GM13977 (cell line): ENCODE measurements at regions not wholly inside any gene's neighbourhood (a gene's known extent, or its start where the extent isn't known, plus 50 kb on each side); places are given as distances from the start of the nearest gene placed in this dataset.

Source experiments
- DNase-seq: peaks from one replicate; pipeline ENCODE4 v3.0.0; 2012; ENCODE audit warnings: low spot score
- CTCF ChIP-seq: IDR thresholded peaks from 2 replicates; pipeline ENCODE4 v1.5.1; 2012; ENCODE audit warnings: mild to moderate bottlenecking, control low read depth; ENCODE audit not compliant: insufficient read depth; ENCODE audit errors: extremely low read depth, missing control alignments
- in situ Hi-C: fragments of 300-500 bp; cut with MboI; formaldehyde crosslinking; loops from one replicate; pipeline ENCODE4 v1.12.0; 2022; ENCODE audit warnings: low sequenced_read_pairs, low pct_unique_long_range_greater_than_20kb, mixed read lengths, inconsistent platforms; ENCODE audit not compliant: unreplicated experiment

- TF ChIP-seq CTCF = no peak
- DNase-seq = no peak
- in situ Hi-C loops = no loop called here
Measured at GRCh38 chr16:63187638-63188037, 1151.4 kb upstream of the CDH8 start.

GRCh38 chr16:63185235-63185780 lies 1149.1 kb upstream of the CDH8 start:
- in situ Hi-C loops = no loop called here
- no peak for DNase-seq
- no peak for TF ChIP-seq CTCF

- in situ Hi-C loops = no loop called here
- no peak for TF ChIP-seq CTCF
- no peak for DNase-seq
Measured at GRCh38 chr16:63183743-63184142, 1147.5 kb upstream of the CDH8 start.

DNA sequence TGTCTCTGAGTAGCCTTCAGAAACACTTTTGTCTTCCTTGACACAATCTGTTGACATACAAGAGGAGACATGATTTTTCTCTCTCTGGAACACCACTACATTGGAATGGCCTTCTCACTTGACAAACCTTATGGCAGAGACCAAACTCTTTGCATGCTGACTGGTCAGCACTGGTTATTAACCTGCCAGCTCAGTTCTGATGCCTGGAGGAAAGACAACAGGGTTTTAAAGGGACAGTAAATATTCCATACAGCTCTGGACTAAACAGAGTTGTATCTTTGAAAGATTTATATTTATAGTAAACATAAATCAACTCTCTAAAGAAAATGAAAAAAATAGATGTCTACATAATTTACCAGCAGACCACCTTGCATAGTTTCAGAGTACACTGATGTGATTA lies 1139.1 kb upstream of the CDH8 start:
- DNase-seq = no peak
- in situ Hi-C loops = no loop called here
- TF ChIP-seq CTCF = no peak

DNA sequence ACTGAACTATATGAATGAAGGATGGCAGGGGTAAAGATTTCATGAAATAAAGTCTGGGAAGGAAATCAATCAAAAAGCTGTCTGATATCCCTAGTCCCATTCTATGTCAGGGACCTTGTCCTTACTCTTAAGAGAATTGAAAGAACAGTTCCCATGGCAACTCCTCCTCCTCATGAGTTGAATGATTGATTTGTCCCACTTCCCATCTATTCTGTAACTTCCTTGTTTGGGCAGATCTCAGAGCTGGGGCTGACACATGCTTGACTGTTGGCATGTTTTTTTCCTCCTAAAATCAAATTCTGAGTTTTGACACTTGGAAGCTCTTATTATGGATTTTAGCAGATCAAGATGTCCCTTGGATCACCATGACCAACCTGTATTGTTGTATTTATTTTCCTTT lies 1138.6 kb upstream of the CDH8 start:
- no peak for TF ChIP-seq CTCF
- in situ Hi-C loops = no loop called here
- no peak for DNase-seq

DNA sequence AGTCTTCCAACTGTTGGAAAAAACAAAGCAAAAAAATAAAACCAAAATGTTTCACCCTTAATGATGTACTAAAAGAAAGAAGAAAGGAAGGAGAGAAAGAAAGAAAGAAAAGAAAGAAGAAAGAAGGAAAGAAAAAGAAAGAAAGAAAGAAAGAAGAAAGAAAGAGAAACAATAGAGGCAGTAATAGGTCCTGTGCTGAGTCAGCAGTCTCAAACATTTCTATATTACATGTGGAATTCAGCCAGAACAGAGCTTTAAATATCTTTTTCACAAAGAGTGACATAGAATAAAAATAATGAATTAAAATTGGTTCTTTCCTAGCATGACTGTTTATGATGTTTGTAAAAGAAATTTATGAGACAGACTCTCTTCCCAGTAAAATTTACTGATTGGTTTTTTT lies 1135.3 kb upstream of the CDH8 start:
- in situ Hi-C loops = no loop called here
- no peak for TF ChIP-seq CTCF
- DNase-seq = no peak

- no peak for TF ChIP-seq CTCF
- in situ Hi-C loops = no loop called here
- DNase-seq = no peak
Measured at GRCh38 chr16:63169100-63169499, 1132.9 kb upstream of the CDH8 start.
